ENCODE measurements at regions not wholly inside any gene's neighbourhood (a gene's known extent, or its start where the extent isn't known, plus 50 kb on each side); places are given as distances from the start of the nearest gene placed in this dataset.

- no peak for TF ChIP-seq AFF4 (CRISPR knock-in tag; IDR thresholded peaks at IDR 0.05)
- TF ChIP-seq TEAD2 (tag; IDR thresholded peaks at IDR 0.05) = no peak
- TF ChIP-seq TAF9B (IDR thresholded peaks at IDR 0.05; ENCODE audit: partially characterized antibody) = no peak
- no peak for TF ChIP-seq ARID3A (IDR thresholded peaks at IDR 0.05; ENCODE audit: borderline replicate concordance, low read depth, low read length)
- no peak for TF ChIP-seq GMEB1 (CRISPR knock-in tag; IDR thresholded peaks at IDR 0.05)
- TF ChIP-seq TSC22D4 (tag; IDR thresholded peaks at IDR 0.05) = no peak
- no peak for TF ChIP-seq JUN (IDR thresholded peaks at IDR 0.05; ENCODE audit: borderline replicate concordance, low read depth, low read length)
- TF ChIP-seq JUN (CRISPR knock-in tag; IDR thresholded peaks at IDR 0.05; ENCODE audit: borderline replicate concordance) = no peak
- no peak for TF ChIP-seq PATZ1 (CRISPR knock-in tag; IDR thresholded peaks at IDR 0.05; ENCODE audit: borderline replicate concordance)
Observed at GRCh38 chr15:25248583-25249235, 190.1 kb downstream of the UBE3A start (continued).
